B cell (primary cell): ENCODE measurements at regions not wholly inside any gene's neighbourhood (a gene's known extent, or its start where the extent isn't known, plus 50 kb on each side); places are given as distances from the start of the nearest gene placed in this dataset.

Source experiments
- ATAC-seq: fragments of 200-7000 bp; cut with Tn5 transposase; one replicate; pipeline ENCODE4 v1.10.0; 2021; ENCODE audit warnings: low read depth, mild to moderate bottlenecking, moderate number of reproducible peaks, moderate library complexity
- CTCF ChIA-PET: fragments of 350-600 bp; sonication (Branson Sonifier 250); formaldehyde crosslinking; loops from one replicate; lab custom pipeline; 2021; ENCODE audit warnings: antibody characterized with exemption, inconsistent platforms; lab: Charles Lee
- POLR2A ChIA-PET: fragments of 350-600 bp; sonication (Branson Sonifier 250); formaldehyde crosslinking; loops from one replicate; lab custom pipeline; 2021; ENCODE audit warnings: antibody characterized with exemption; lab: Charles Lee
- DNase-seq: peaks from one replicate; pipeline ENCODE4 v3.0.0; 2013
- H2AFZ ChIP-seq: 2 replicates; pipeline ENCODE4 v1.6.1; 2012; ENCODE audit warnings: mild to moderate bottlenecking, low read depth, low read length; ENCODE audit not compliant: insufficient read depth, poor library complexity, severe bottlenecking
- H3K27ac ChIP-seq, 2 donors: 1 replicate in 1 of 2; 2 replicates in 1 of 2; pipeline ENCODE4 v1.5.1; 2012 to 2013; ENCODE audit warnings: low read length in 2 of 2, mild to moderate bottlenecking in 2 of 2, moderate library complexity in 1 of 2
- H3K27me3 ChIP-seq, 4 experiments: fragments of 200-600 bp in 1 of 4; sonication (generic) in 1 of 4; replicated peaks in 1 of 4; 1 replicate in 2 of 4; 2 replicates in 2 of 4; pipeline versions ENCODE4 v1.6.1 to v1.7.0; 2013 to 2016; ENCODE audit warnings: low read length in 3 of 4, mild to moderate bottlenecking in 2 of 4, mixed read lengths in 1 of 4, moderate library complexity in 1 of 4; ENCODE audit not compliant: insufficient read depth in 4 of 4, control insufficient read depth in 3 of 4; ENCODE audit errors: control extremely low read depth in 1 of 4
- H3K36me3 ChIP-seq, 2 experiments: replicated peaks in 1 of 2; 1 replicate in 1 of 2; 2 replicates in 1 of 2; pipeline versions ENCODE4 v1.6.1 to v1.7.1; 2013; ENCODE audit warnings: low read length in 1 of 2; ENCODE audit not compliant: insufficient read depth in 2 of 2, control insufficient read depth in 1 of 2; ENCODE audit errors: control extremely low read depth in 1 of 2, extremely low read depth in 1 of 2
- H3K4me1 ChIP-seq, 2 donors: fragments of 200-600 bp in 1 of 2; sonication (generic) in 1 of 2; 1 replicate in 1 of 2; 2 replicates in 1 of 2; pipeline versions ENCODE4 v1.5.1 to v1.6.1; 2013 to 2017; ENCODE audit warnings: low read length in 2 of 2; ENCODE audit not compliant: control insufficient read depth in 2 of 2, insufficient read depth in 2 of 2
- H3K4me2 ChIP-seq: replicated peaks from 2 replicates; pipeline ENCODE3; 2012; ENCODE audit warnings: mild to moderate bottlenecking, low read depth, low read length; ENCODE audit not compliant: poor library complexity, severe bottlenecking
- H3K4me3 ChIP-seq, 5 experiments: fragments of 200-600 bp in 1 of 5; sonication (generic) in 1 of 5; 1 replicate in 3 of 5; 2 replicates in 2 of 5; pipeline versions ENCODE4 v1.5.1 to v1.7.0; 2011 to 2016; ENCODE audit warnings: low read length in 4 of 5, mild to moderate bottlenecking in 4 of 5, low read depth in 2 of 5, control low read depth in 1 of 5, moderate library complexity in 1 of 5; ENCODE audit not compliant: insufficient read depth in 1 of 5; ENCODE audit errors: control extremely low read depth in 1 of 5, extremely low read depth in 1 of 5
- H3K79me2 ChIP-seq: fragments of 200-600 bp; sonication (generic); one replicate; pipeline ENCODE4 v1.6.0; 2016; ENCODE audit warnings: low read length; ENCODE audit not compliant: control insufficient read depth, insufficient read depth
- H3K9ac ChIP-seq: fragments of 200-600 bp; sonication (generic); 2 replicates; pipeline ENCODE4 v1.6.1; 2017; ENCODE audit warnings: mild to moderate bottlenecking, low read length, moderate library complexity
- H3K9me3 ChIP-seq, 3 donors: one replicate each; pipeline versions ENCODE4 v1.6.1 to v1.7.1; 2013; ENCODE audit warnings: low read length in 2 of 3; ENCODE audit not compliant: control insufficient read depth in 2 of 3, insufficient read depth in 1 of 3; ENCODE audit errors: control extremely low read depth in 1 of 3
- H4K20me1 ChIP-seq: 2 replicates; pipeline ENCODE4 v1.6.0; 2012; ENCODE audit warnings: mild to moderate bottlenecking, low read length; ENCODE audit not compliant: insufficient read depth, control insufficient read depth, poor library complexity, severe bottlenecking
- H3K27ac Mint-ChIP-seq: one replicate; pipeline ENCODE4 v1.8.0; 2021; ENCODE audit warnings: mixed read lengths
- H3K27me3 Mint-ChIP-seq: one replicate; pipeline ENCODE4 v1.8.0; 2021; ENCODE audit warnings: mixed read lengths
- H3K4me1 Mint-ChIP-seq: one replicate; pipeline ENCODE4 v1.8.0; 2021; ENCODE audit warnings: mixed read lengths
- H3K4me3 Mint-ChIP-seq: one replicate; pipeline ENCODE4 v1.8.0; 2021; ENCODE audit warnings: mixed read lengths
- H3K9me3 Mint-ChIP-seq: one replicate; pipeline ENCODE4 v1.8.0; 2022; ENCODE audit warnings: mixed read lengths; ENCODE audit not compliant: insufficient read depth
- CTCF ChIP-seq: fragments of 200-600 bp; IDR thresholded peaks from one replicate; pipeline ENCODE4 v1.8.0; 2022; ENCODE audit warnings: antibody characterized with exemption, mild to moderate bottlenecking
- EZH2 ChIP-seq: IDR thresholded peaks from 2 replicates; pipeline ENCODE4 v1.6.1; 2012; ENCODE audit warnings: borderline replicate concordance, low read depth, mild to moderate bottlenecking, moderate library complexity, low read length; ENCODE audit not compliant: insufficient read depth, poor library complexity, severe bottlenecking
- WGBS: methylation state at CpG from one replicate; pipeline ENCODE4 v1.1.5; 2013; ENCODE audit warnings: missing lambda C conversion rate; ENCODE audit not compliant: insufficient coverage; 5-methylcytosine and 5-hydroxymethylcytosine counted together
- intact Hi-C: fragments of 100-400 bp; cut with micrococcal nuclease; formaldehyde crosslinking; loops from one replicate; pipeline ENCODE4 v1.10.0; 2022

GRCh38 chr7:34457329-34457728 lies 200.7 kb upstream of the NPSR1 start:
- ATAC-seq: no peak
- H3K79me2 ChIP-seq: no peaks in the 10 kb centered on the region
- Mint-ChIP-seq H3K27ac (no peak overlapping the region), H3K27me3 (no peaks in the 10 kb centered on the region), H3K9me3 (peaks cover 6% of the 10 kb centered on the region), H3K4me3 (no peak overlapping the region), H3K4me1 (no peaks in the 10 kb centered on the region)
- no peaks in the 10 kb centered on the region for H3K27me3 ChIP-seq
- no peak overlapping the region for H2AFZ ChIP-seq
- intact Hi-C loops: no loop called here
- no peak for DNase-seq
- ChIA-PET POLR2A (no interaction called here), CTCF (no interaction called here)
- no peak overlapping the region for H3K27ac ChIP-seq
- H3K4me3 ChIP-seq: no peak overlapping the region
- 91% methylated on average over 7 of the region's 7 CpGs for WGBS
- TF ChIP-seq CTCF: no peak
- TF ChIP-seq EZH2: no peak
- no peak overlapping the region for H3K9ac ChIP-seq
- H3K4me2 ChIP-seq: no peak overlapping the region
- no peaks in the 10 kb centered on the region for H4K20me1 ChIP-seq
- peaks cover 0 to 7% (median 0%) of the 10 kb centered on the region in 3 donors for H3K9me3 ChIP-seq
- no peaks in the 10 kb centered on the region for H3K36me3 ChIP-seq
- H3K4me1 ChIP-seq: no peaks in the 10 kb centered on the region

- Mint-ChIP-seq H3K9me3 (peaks cover 8% of the 10 kb centered on the region), H3K4me1 (no peaks in the 10 kb centered on the region), H3K27ac (no peak overlapping the region), H3K27me3 (no peaks in the 10 kb centered on the region), H3K4me3 (no peak overlapping the region)
- ATAC-seq (no peak), DNase-seq (no peak)
- H3K9me3 ChIP-seq: no peaks in the 10 kb centered on the region
- no peak overlapping the region for H2AFZ ChIP-seq
- intact Hi-C loops: no loop called here
- no peak overlapping the region for H3K4me3 ChIP-seq
- ChIA-PET POLR2A (no interaction called here), CTCF (no interaction called here)
- no peaks in the 10 kb centered on the region for H3K27me3 ChIP-seq
- H3K79me2 ChIP-seq: no peaks in the 10 kb centered on the region
- no peak for TF ChIP-seq CTCF
- TF ChIP-seq EZH2: no peak
- no CpG with 5 or more reads among the region's 1 CpG for WGBS
- H3K4me2 ChIP-seq: no peak overlapping the region
- H3K9ac ChIP-seq: no peak overlapping the region
- no peaks in the 10 kb centered on the region for H4K20me1 ChIP-seq
- no peak overlapping the region for H3K27ac ChIP-seq
- H3K4me1 ChIP-seq: no peaks in the 10 kb centered on the region
- no peaks in the 10 kb centered on the region for H3K36me3 ChIP-seq
Measured at GRCh38 chr7:34463830-34464229, 194.2 kb upstream of the NPSR1 start.
